NCI-H1436 treated with DMSO at 0.1 percent for 48 hours (cell line): ENCODE measurements at regions not wholly inside any gene's neighbourhood (a gene's known extent, or its start where the extent isn't known, plus 50 kb on each side); places are given as distances from the start of the nearest gene placed in this dataset.

Source experiments
- DNase-seq: peaks from one replicate; lab custom pipeline; 2025; lab: John Stamatoyannopoulos, UW

- DNase-seq = no peak
These were observed 76.6 kb upstream of the LMO1 start for GRCh38 chr11:8340296-8340695.

DNA sequence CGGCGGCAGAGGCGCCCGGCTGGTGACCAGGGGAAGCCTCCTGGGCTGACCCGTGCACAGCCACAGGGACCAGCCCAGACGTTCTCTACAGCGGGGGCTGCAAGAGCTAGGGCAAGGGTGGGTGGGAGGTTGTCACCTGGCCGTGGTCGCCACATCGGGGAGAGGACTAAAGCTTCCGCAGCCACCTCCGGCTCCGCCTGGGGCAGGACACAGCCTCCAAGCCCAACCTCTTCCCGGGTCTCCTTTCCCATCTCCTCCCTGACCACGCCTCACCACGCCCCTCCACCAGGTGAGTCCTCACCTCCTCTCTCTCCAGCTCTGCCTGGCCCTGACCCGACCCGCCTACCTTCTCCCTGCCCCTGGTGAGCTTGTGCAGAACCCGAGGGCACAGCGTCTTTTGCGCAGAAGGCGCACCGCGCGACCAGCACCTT lies 75.9 kb upstream of the LMO1 start:
- DNase-seq = no peak

- no peak for DNase-seq
These were observed 74.5 kb upstream of the LMO1 start for GRCh38 chr11:8338138-8338537.

DNA sequence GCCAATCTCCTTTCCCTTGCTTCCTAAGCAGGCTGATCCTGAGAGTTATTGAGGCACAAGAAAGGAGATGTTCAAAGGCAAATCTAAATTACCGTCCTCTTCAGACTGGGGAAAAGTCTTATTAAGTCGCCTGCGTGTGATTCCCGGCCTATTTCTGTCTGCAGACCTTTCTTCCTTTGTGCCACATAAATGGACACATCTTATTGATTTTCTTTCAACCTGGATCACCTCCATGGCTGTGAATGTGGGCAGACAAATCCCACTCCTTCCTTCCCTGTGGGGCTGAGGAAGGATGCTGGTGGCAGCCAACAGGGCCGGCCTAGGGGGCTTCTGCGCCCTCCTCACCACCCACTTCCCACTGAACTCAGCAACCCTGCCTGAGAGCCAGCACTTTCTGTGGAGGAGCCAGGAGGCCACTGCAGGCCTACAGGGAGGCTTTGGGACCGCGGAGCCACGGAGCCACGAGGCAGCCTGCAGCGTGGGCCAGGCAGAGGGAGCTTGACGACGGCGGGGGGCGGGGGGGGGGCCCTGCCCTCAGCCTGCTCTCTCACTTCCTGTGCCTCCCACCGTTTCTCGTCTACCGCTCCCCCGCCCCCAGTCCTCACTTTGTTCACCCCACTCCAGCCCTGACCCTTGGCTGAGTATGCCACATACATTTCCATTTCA lies 73.6 kb upstream of the LMO1 start:
- DNase-seq = no peak

- DNase-seq = no peak
These were observed 72.9 kb upstream of the LMO1 start for GRCh38 chr11:8336356-8337129.

DNA sequence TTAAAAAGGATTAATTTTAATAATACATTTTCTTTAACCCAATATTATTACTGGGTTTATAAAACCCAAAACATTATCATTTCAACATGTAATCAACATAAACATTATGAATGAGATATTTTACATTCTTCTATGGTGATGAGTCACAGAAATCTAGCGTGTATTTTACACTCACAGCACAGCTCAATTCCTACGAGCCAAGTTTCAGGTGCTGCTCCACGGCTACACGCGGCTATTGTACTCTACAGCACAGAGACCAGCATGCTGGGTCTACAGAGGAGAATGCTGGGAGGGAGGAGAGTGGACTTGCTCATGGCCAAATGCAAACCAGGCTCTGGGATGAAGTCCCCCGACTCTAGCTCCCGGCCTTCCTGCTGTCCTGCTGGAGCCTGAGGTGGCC lies 72.0 kb upstream of the LMO1 start:
- no peak for DNase-seq

DNA sequence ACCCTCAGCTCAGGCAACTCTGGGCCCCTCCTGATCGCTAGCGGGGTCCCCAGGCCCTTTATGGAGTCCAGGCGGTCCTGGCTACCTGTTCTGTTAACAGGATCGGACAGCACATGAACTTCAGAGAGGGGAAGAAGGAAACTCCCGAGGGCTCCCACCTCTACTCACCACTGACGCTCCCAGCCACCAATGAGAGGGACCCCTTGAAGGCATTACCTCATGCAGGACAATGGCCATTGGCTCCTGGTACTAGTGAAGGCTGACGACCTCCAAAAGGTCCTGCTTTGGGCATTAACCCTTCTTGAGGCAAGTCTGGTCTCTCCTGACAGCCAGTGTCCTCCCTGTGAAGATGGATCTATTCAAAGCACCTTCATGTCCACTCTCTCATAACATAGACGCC lies 71.5 kb upstream of the LMO1 start:
- no peak for DNase-seq

DNA sequence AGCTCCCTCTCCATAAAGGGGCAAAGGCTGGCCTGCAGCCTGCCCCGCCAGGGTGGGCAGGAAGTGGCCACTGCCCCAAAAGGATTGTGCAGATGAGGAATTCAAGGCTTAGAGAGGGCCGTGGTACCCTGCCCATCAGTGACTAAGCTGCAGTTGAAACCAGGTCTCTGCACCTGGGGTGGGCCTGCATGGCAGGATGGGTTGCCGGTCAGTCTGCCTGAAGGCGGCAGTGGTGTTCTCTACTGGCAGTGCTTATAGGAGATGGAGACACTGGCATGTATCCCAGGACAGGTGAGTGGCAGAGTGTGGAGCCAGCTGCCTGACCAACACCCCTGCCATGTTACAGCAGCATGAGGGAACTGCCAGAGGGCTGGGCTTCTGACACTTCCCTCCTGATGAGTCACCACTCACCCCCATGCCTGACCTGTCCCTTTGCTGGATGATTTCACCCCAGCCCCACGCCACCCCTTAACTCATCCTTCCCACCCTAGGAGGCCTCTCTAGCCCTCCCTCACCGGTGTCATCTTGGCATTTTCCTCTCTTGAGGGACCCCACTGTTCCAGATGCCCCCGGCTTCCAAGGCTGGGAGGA lies 70.2 kb upstream of the LMO1 start:
- no peak for DNase-seq

DNA sequence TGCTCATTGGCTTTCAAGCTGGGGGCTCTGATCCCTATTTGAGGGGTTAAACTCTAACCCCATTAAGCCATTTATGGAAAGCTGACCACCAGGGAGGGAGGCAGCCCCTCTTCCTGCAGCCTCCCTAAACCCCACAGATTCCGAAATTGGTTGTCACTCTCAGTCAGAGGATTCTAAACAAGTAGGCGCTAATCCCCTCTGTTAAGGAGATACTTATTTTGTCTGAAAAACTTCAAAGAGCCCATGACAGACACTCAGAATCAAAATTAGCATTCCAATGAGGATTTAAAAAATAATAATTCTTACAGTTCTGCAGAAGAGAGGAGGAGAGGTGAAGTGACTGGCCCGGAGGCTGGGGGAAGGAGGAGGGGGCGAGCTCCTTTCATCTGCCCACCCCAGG lies 69.7 kb upstream of the LMO1 start:
- no peak for DNase-seq

- no peak for DNase-seq
These were observed 69.2 kb upstream of the LMO1 start for GRCh38 chr11:8332891-8333290.

DNA sequence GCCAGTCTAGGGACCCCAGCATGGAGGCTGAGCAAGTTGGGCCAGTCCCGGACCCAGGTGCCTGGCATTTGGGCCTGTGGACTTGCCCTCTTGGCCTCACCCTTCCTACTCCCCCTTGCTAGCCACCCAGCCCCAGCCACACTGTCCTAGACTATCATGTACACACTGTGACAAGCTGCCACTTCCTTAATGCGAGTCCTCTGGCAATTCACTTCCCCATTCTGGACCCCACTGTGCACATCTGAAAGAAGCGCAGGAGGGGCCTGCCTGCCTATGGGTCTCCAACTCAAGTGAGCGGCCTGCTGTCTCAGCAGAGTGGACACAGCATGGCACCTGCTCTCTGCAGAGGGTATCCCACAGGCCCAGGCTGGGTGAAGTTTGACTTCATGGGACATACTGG lies 68.5 kb upstream of the LMO1 start:
- DNase-seq = no peak

DNA sequence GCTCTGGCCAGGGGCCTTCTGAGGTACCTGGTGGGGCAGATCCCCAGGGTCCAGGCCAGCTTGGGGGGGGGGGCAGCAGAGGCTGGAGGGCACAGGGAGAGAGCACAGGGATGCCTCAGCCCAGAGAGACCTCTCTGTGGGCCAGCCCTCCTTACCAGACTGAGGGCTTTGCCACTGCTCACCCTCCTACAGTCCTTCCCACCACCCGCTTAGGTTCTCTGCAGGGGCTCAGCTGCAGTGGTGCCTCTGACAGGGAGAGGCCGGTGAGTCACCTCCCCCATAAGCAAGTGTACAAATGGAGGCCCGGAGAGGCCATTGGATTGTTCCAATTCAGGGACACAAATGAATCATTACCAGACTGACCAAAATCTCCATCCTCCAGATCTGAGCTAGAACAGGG lies 68.1 kb upstream of the LMO1 start:
- no peak for DNase-seq

- no peak for DNase-seq
These were observed 67.2 kb upstream of the LMO1 start for GRCh38 chr11:8330896-8331295.

DNA sequence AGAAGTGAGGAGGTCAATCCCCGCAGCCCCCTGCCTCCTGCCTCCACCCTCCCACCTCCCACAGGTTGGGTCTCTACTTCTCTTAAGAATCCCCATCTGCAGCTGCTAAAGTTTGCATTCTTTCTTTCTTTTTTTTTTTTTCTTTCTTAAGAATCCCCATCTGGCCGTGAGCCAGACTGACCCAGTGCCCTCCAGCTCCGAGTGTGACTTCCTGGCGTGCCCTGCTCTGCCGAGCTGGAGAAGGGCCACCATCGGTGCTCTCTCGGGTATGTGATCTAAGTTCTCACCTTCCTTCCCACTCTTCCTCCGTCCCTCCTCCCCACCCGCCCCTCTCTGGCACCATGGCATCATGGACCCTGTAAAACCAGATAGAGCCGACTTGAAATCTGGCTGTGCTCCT lies 66.7 kb upstream of the LMO1 start:
- DNase-seq = no peak

GRCh38 chr11:8329847-8330361 lies 66.2 kb upstream of the LMO1 start:
- no peak for DNase-seq

- DNase-seq = no peak
These were observed 65.7 kb upstream of the LMO1 start for GRCh38 chr11:8329336-8329735.

GRCh38 chr11:8328848-8329330 lies 65.2 kb upstream of the LMO1 start:
- peak; percentile 70 for DNase-seq

- no peak for DNase-seq
These were observed 64.6 kb upstream of the LMO1 start for GRCh38 chr11:8328231-8328794.

- no peak for DNase-seq
These were observed 64.1 kb upstream of the LMO1 start for GRCh38 chr11:8327761-8328192.

GRCh38 chr11:8326337-8326736 lies 62.7 kb upstream of the LMO1 start:
- DNase-seq = no peak

- DNase-seq = no peak
These were observed 62.1 kb upstream of the LMO1 start for GRCh38 chr11:8325591-8326304.
